HUDEP-2 (cell line): ENCODE measurements at regions not wholly inside any gene's neighbourhood (a gene's known extent, or its start where the extent isn't known, plus 50 kb on each side); places are given as distances from the start of the nearest gene placed in this dataset.
"Not testable (repeated sequence)": the region's sequence is repeated elsewhere in the genome, so short reads cannot be mapped to it uniquely, and the experiment has no call there.

ENCODE experiments used
- DNase-seq, 76 experiments: peaks; one replicate each; lab custom pipeline; 2025; ENCODE audit not compliant: unreplicated experiment in 76 of 76; lab: John Stamatoyannopoulos, UW

GRCh38 chr7:84880326-84880997 is 306.4 kb downstream of the SEMA3D start:
- DNase-seq: not testable (repeated sequence)

GRCh38 chr7:84879570-84880325 is 307.1 kb downstream of the SEMA3D start:
- DNase-seq: no peak

- DNase-seq: no peak
These were observed 308.8 kb downstream of the SEMA3D start for GRCh38 chr7:84877943-84878570.

GRCh38 chr7:84876061-84876821 is 310.6 kb downstream of the SEMA3D start:
- DNase-seq: no peak

DNA sequence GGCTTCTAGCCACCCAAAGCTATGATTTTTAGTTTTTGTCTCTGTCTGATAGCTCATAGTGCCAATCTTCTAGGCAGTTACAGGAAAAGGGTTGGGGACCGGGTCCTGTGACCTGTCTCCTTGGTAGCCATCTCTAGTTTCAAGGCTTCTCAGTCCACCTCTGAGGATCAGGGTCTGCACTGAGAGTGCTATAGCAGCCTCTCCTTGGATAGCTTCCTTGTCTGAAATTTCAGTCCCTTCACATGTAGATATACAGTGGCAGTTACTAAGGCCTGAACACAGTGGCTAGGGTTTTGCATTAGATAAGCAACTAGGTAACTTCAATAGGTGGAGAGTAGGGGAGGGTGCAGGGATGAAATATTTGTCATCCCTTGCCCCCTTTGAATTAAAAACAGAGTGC is 321.3 kb downstream of the SEMA3D start:
- no peak for DNase-seq

DNA sequence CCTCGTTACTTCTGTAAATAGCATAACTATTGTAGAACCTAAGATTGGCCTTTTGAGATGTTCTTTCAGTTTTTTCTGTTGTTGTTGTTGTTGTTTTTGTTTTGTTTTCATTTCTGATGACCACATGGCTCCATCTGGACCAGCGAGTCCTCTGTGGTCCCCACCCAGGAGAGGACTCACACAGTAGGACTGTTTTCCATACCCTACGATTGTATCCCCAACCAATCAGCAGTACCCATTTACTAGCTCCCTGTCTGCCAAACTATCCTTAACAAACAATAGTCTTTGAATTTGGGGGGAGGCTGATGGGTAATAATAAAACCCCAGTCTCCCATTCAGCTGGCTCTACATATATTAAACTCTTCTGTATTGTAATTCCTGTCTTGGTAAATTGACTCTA is 329.5 kb downstream of the SEMA3D start:
- DNase-seq: no peak

DNA sequence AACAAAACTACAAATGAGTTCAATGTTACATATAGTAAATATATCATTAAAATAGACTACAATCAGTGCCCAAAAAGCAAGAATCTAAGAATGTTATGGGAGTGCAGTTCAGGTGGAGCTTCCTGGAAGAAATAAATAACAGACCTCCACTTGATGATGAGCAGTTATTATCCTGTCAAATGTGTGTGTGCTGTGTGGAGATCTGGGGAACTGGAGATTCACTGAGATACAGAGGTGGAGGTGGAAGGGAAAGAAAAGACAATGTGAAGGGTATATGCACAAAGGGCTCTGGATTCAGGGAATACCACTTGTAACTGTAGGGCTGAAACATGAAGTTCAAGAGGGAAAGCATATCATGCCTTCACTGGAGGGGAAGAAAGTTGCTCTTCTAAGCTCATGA is 331.1 kb downstream of the SEMA3D start:
- no peak for DNase-seq

DNA sequence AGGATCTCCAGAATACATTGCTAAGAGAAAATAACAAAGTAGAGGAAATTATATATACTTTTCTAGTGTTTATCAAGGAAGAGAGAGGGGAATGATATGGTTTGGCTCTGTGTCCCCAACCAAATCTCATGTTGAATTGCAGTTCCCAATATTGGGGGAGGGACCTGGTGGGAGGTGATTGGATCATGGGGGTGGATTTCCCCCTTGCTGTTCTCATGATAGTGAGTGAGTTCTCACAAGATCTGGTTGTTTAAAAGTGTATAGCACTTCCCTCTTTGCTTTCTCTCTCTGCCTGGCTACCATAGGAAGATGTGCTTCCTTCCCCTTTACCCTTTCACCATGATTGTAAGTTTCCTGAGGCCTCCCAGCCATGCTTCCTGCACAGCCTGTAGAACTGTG is 337.9 kb downstream of the SEMA3D start:
- DNase-seq: not testable (repeated sequence)

DNA sequence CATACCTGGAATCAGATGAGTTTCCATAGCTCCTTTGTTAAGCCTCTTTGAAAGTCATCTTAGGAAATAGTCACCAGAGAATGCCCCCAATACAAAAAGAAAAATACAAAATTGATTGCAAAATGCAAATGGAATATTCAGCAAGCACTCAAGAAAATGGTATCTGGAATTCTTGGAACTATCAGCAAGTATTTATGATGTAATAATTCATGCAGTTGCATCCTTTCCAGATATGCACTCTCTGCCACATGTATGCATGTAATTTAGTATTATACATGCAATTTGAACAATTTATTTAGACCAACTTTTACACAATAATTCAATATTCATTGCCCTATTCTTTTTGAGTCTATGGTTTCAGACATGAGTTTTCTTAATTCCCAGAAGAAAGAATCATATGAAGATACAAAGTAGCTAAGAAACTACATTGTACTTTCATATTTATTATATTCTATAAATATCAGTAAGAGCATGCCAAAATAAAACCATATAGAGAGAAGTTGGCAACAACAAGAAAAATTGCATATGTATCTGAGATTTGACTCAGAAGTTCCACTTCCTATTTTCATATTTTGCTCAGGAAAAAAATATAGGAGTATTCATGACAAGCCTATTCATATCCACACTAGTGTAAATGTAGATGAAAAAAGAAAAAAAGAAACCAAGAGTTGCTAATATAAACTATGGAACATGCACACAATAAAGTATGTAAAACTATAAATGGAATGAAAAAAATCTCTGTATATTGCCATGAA is 338.5 kb downstream of the SEMA3D start:
- DNase-seq: no peak

- DNase-seq: no peak
These were observed 339.1 kb downstream of the SEMA3D start for GRCh38 chr7:84847790-84848189.

DNA sequence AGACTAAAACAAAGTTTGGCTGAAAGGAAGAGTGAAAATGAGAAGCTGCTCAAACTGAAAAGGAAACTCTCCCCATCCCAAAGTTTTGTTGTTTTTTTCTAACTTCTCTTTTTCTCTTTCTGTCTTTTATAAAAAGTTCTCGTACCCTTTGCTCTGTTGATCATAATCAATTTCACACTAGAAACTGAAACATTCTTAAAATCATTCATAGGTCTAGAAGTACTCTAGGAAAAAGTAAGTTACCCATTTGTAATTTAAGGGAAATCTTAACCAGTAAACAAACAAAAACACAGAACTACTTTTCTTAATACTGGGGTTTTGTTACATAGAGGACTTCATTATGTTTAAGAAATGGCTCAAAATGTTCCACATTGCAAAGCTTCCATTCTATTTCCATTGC is 339.8 kb downstream of the SEMA3D start:
- DNase-seq: no peak

GRCh38 chr7:84845971-84846370 is 340.9 kb downstream of the SEMA3D start:
- no peak for DNase-seq

- DNase-seq: no peak
These were observed 342.1 kb downstream of the SEMA3D start for GRCh38 chr7:84844771-84845170.

DNA sequence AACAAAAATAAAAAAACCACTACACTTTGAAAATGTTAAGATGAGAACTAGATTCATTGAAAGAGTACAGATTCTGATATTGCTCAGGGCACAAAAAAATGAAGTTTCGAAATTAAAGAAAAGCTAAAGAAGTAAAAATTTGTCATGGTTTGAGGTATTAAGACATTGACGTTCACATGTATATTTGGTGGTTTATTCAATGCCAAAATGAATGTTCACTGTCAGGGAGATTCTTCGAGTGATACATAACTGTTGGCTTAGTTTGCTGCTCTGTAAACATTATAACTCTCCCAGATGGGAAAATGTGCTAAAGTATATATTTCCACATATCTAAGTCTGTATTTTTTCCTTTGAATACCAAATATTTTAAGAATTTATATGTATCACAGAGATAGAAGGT is 345.0 kb downstream of the SEMA3D start:
- DNase-seq: no peak

GRCh38 chr7:84838857-84839256 is 348.0 kb downstream of the SEMA3D start:
- no peak for DNase-seq

GRCh38 chr7:84837405-84837804 is 349.5 kb downstream of the SEMA3D start:
- DNase-seq: no peak

DNA sequence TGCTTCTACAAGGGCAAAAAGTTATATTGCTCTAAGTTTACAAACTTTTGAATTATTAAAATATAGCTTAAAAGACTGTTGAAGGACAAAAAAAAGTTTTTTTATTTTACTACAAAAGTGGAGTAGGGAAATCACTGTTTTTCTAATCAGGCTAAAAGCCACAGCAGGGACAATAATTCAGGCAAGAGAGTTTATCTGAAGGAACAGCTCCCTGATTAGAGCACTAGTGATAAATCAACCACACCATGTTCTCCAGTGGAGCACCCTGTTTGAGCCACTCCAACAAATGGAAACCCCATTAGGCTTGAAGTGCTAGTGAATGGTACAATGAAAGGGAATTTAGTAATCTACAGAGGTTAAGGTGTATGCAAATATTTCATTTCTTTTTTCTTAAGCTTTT is 357.1 kb downstream of the SEMA3D start:
- DNase-seq: no peak

DNA sequence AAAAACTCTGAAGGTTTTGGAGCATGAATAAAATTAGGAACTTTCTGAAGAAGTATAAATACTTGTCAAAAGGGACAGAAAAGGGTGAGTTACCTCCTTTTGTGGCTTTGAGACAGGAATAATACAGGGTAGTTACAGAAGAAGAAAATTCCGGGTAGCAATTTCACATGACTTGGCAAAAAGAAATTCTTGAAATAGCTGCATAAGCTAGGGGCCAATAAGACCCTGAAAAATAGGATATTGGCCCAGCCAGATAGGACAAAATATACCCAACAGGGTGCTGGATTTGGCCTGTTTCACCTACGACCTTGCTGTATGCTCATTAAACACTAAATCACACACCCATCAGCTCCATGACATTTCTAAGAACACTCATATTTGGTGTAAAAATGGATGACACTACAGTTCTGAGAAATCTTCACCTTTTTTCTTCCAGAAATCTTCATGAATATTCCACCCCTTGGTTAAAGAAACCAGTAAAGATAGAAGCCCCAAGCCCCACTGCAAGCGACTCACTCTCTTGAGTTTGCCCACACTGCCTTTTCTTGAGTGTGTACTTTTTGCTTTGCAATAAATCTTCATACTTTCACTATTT is 362.7 kb downstream of the SEMA3D start:
- no peak for DNase-seq

- DNase-seq: no peak
These were observed 363.3 kb downstream of the SEMA3D start for GRCh38 chr7:84823530-84823929.

GRCh38 chr7:84822941-84823510 is 363.8 kb downstream of the SEMA3D start:
- DNase-seq: no peak
